ENCODE measurements at regions not wholly inside any gene's neighbourhood (a gene's known extent, or its start where the extent isn't known, plus 50 kb on each side); places are given as distances from the start of the nearest gene placed in this dataset.

DNA sequence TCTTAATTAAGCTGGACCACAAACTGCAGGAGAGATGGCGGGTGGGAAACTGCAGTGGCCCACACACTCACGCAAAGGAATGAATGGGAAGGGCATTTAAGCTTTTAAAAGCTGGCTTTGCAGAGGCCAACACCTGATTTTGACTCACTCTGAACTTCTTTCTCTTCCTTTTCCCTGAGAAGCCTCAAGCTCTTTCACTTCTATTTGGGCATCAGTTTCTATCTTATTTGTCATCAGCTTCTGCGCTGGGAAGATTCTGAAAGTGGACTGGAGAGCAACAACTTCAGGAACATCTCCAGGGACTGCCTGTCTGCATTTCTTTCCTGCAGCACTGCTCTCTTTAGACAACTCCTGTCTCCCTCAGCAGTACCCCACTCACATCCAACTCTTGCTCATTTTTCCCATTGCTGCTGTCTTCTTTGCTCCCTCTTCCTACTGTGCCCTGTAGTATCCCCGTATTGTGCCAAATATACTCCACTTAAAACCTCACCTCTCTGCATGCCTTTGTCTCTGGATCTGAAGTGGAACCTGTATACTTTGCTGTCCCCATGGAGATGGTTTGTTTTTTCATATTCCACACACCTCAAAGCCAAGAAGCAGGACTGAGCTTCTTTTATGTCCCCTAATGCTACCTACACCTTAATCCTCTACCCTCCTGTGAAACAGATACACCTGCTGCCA, 143.3 kb upstream of the JUN start:
- Mint-ChIP-seq H3K4me1 (peaks cover 56% of the 10 kb centered on the region), H3K9me3 (no peaks in the 10 kb centered on the region), H3K27ac (no peak overlapping the region), H3K4me3 (no peak overlapping the region), H3K36me3 (ENCODE audit: low read depth) (no peaks in the 10 kb centered on the region), H3K27me3 (no peaks in the 10 kb centered on the region)
- no peak for DNase-seq
- CTCF ChIA-PET, result interaction anchor here (2.3 kb wide), 1 partner anchor 14 kb away, joined by 5 read pairs; no protein-coding TSS in a partner anchor
- POLR2A ChIA-PET, result interaction anchor here (1.8 to 2.4 kb wide), 3 partner anchors 9 to 143 kb away, joined by 4 to 7 read pairs (median 5); partner anchors contain the start of gene JUN

DNA sequence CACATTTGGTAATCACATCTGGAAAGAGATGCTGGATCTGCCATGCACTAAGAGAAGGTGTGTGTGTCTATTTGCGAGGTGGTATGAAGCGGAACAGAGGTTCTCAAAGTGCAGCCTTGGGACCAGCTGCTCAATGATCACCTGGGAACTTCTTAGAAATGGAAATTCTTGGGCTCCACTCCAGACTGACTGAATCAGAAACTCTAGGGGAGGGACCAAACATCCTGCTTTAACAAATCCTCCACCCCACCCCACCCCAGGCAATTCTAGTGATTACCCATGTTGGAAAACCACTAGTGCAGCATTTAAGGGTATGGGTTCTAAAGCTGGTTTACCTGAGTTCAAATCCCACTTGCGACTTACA, 143.9 kb upstream of the JUN start:
- CTCF ChIA-PET, result interaction anchor here (2.3 kb wide), 1 partner anchor 14 kb away, joined by 5 read pairs; no protein-coding TSS in a partner anchor
- POLR2A ChIA-PET, result interaction anchor here (1.2 to 2.4 kb wide), 4 partner anchors 9 to 144 kb away, joined by 3 to 7 read pairs (median 4); partner anchors contain the start of gene JUN

DNA sequence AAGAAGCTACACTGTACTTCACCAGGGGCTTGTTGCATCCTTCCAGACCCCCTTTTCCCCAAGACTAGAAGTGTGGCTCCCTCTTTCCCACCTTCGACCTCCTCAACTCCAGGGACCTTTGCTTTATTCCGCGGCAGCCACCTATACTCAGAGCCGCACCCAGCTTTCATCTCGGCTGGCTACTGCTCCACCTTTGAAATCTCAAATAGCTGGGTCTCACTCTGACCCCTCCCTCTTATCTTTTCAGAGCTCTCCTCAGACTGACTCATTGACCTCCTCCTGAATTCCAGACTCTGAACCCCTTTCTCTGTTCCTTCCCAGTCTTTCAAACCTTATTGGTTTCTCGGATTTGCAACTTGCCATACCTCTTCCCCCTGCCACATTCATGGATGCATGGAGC, 144.7 kb upstream of the JUN start:
- no peaks in the 10 kb centered on the region for H3K27me3 Mint-ChIP-seq
- no peaks in the 10 kb centered on the region for H3K9me3 Mint-ChIP-seq
- H3K4me1 Mint-ChIP-seq, result peaks cover 57% of the 10 kb centered on the region
- H3K4me3 Mint-ChIP-seq, result no peak overlapping the region
- no peak overlapping the region for H3K27ac Mint-ChIP-seq
- POLR2A ChIA-PET, result interaction anchor here (1.2 to 2.4 kb wide), 3 partner anchors 13 to 144 kb away, joined by 3 to 7 read pairs (median 5); partner anchors contain the start of gene JUN
- DNase-seq, result no peak
- no peaks in the 10 kb centered on the region for H3K36me3 Mint-ChIP-seq (ENCODE audit: low read depth)
- CTCF ChIA-PET, result interaction anchor here (2.3 kb wide), 1 partner anchor 13 kb away, joined by 5 read pairs; no protein-coding TSS in a partner anchor

More for the DNA sequence above, 143.9 kb upstream of the JUN start:
- H3K9me3 Mint-ChIP-seq, result no peaks in the 10 kb centered on the region
- no peaks in the 10 kb centered on the region for H3K36me3 Mint-ChIP-seq (ENCODE audit: low read depth)
- peaks cover 56% of the 10 kb centered on the region for H3K4me1 Mint-ChIP-seq
- no peaks in the 10 kb centered on the region for H3K27me3 Mint-ChIP-seq
- H3K27ac Mint-ChIP-seq, result no peak overlapping the region
- no peak overlapping the region for H3K4me3 Mint-ChIP-seq
- DNase-seq, result no peak

DNA sequence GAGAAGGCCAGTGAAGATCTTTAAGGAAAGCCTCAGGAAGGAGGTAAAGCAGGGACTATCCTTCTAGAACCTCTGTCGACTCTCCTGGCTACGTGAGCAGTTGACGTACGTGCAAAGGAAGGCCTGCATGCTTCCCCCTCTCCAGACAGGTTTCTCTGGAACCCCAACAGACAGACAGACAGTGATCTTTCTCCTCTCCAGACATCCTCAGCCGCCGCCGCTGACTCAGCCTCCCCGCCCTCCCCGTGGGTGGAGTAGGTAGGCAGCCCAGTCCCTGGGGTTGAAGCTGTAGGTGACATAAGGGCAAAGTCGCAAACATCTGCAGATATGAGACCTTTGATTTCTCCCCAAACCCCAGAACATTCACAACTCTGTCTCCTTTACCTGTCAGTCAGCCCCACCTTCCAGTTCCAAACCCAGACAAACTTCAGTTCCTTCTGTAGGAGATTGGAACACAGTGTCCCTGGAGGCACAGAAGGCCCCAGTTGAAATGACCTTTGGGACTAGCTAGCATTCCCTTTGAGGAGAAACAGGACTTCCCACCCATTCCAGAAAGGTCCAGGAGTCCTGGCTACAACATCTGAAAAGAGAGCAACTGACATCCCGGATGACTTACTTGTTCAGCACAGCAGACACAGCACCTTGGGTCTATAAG, 146.0 kb upstream of the JUN start:
- peak overlapping the region; percentile 3 for H3K27ac Mint-ChIP-seq
- peaks cover 3% of the 10 kb centered on the region for H3K9me3 Mint-ChIP-seq
- peaks cover 2% of the 10 kb centered on the region for H3K36me3 Mint-ChIP-seq (ENCODE audit: low read depth)
- H3K4me1 Mint-ChIP-seq, result peaks cover 62% of the 10 kb centered on the region
- no peaks in the 10 kb centered on the region for H3K27me3 Mint-ChIP-seq
- H3K4me3 Mint-ChIP-seq, result no peak overlapping the region
- peak; percentile 66 for DNase-seq
- ChIA-PET POLR2A (interaction anchor here (1.0 to 2.4 kb wide), 2 partner anchors 10 to 146 kb away, joined by 3 to 8 read pairs; partner anchors contain the start of gene JUN), CTCF (interaction anchor here (1.5 to 2.3 kb wide), 2 partner anchors 10 to 12 kb away, joined by 4 to 5 read pairs; no protein-coding TSS in a partner anchor)

DNA sequence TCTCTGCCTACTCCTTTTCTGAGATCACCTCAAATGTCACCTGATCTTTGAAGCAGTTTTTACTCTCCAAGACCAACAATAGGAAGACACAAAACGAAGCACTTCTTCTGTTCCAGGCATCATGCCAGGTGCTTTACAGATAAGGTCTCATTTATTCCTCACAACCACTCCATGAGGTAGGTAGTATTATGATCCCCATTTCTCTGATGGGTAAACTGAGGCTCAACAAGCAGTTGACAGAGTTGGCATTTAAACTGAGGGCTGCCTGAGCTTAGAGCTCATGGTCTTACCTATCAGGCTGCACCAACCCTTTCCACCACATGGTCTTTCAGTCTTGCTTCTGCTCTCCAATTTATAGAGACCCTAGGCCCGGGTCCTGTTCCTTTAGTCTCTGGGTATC, 147.2 kb upstream of the JUN start:
- peaks cover 62% of the 10 kb centered on the region for H3K4me1 Mint-ChIP-seq
- H3K36me3 Mint-ChIP-seq (ENCODE audit: low read depth), result peaks cover 2% of the 10 kb centered on the region
- no peak for DNase-seq
- no peaks in the 10 kb centered on the region for H3K27me3 Mint-ChIP-seq
- H3K4me3 Mint-ChIP-seq, result no peak overlapping the region
- no peak overlapping the region for H3K27ac Mint-ChIP-seq
- ChIA-PET CTCF (interaction anchor here (1.5 kb wide), 1 partner anchor 9 kb away, joined by 4 read pairs; no protein-coding TSS in a partner anchor), POLR2A (interaction anchor here (2.4 kb wide), 1 partner anchor 9 kb away, joined by 8 read pairs; no protein-coding TSS in a partner anchor)
- peaks cover 3% of the 10 kb centered on the region for H3K9me3 Mint-ChIP-seq

DNA sequence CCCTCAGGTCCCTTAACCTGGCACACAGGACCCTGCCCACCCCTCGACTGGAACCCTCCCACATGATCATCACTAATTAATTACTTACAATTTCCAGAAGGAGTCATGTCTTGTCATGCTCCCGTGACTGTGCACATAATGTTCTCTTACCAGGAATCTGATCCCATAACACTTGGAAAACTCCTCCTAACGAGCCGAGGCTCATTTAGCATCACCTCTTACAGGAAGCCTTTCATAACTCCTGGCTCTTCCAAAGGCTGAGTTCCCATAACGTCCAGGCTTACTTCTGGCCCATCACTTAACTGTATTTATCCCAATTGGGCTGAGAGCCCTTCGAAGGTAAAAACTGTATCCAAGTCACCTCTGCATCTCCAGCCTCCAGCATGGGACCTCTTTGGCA, 147.9 kb upstream of the JUN start:
- Mint-ChIP-seq H3K36me3 (ENCODE audit: low read depth) (peaks cover 2% of the 10 kb centered on the region), H3K4me1 (peaks cover 62% of the 10 kb centered on the region), H3K9me3 (peaks cover 3% of the 10 kb centered on the region), H3K4me3 (no peak overlapping the region), H3K27ac (no peak overlapping the region), H3K27me3 (no peaks in the 10 kb centered on the region)
- no peak for DNase-seq
- POLR2A ChIA-PET, result interaction anchor here (1.7 to 2.4 kb wide), 2 partner anchors 8 to 10 kb away, joined by 8 read pairs; no protein-coding TSS in a partner anchor
- CTCF ChIA-PET, result no interaction called here

DNA sequence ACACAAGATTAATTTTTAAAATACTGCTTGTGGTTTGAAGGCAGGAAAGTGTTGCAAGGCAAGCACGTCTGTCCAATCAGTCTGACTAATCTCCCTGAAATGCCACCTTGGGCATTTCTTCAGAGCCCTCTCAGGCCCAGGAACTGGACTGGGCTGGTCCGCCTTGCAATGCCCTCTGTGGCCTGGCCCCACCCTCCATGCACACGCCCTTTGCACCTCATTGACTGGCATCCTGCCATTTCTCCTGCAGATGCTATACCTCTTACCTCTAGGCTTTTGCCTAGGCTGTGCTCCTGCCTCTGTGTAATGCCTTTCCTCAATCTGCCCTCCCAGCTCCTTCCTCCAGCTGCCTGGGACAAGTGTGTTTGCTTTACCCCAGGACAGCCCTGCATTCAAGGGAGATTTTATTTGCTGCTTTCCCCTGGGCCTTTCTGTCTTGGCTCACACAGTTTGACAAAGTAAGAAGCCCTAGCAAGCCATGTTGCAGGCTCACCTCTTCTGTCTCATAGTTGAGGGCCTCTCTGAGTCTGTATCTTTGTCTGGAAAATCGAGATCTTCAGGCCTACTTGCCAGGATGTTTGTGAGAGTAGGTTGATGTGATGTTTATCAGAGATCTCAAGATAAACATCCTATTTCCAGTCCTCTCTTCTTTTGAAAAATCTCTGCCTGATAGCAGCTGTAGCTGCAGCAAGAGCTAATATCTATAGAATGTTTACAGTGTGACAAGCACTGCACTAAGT, 149.2 kb upstream of the JUN start:
- Mint-ChIP-seq H3K9me3 (peaks cover 3% of the 10 kb centered on the region), H3K27me3 (peaks cover 2% of the 10 kb centered on the region), H3K4me1 (peaks cover 54% of the 10 kb centered on the region), H3K4me3 (no peak overlapping the region), H3K36me3 (ENCODE audit: low read depth) (peaks cover 2% of the 10 kb centered on the region), H3K27ac (peak overlapping the region; percentile 17)
- peak; percentile 34 for DNase-seq
- CTCF ChIA-PET, result interaction anchor here (1.0 kb wide), 1 partner anchor 9 kb away, joined by 3 read pairs; no protein-coding TSS in a partner anchor
- POLR2A ChIA-PET, result interaction anchor here (0.8 to 1.7 kb wide), 3 partner anchors 9 to 69 kb away, joined by 3 to 8 read pairs (median 3); no protein-coding TSS in a partner anchor

DNA sequence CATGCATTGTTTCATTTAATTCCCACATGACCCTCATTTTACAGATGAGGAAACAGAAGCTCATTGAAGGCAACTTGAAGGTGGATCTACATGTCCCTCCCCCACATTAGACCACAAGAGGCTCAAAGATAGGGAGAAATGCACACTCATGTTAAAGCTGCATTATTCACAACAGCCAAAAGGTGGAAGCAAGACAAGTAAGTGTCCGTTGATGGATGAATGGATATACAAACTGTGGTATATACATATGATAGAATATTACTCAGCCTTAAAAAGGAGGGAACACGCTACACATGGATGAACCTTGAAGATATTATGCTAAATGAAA, 149.7 kb upstream of the JUN start:
- ChIA-PET CTCF (interaction anchor here (1.0 kb wide), 1 partner anchor 9 kb away, joined by 3 read pairs; no protein-coding TSS in a partner anchor), POLR2A (interaction anchor here (0.8 to 1.7 kb wide), 3 partner anchors 8 to 68 kb away, joined by 3 to 8 read pairs (median 3); no protein-coding TSS in a partner anchor)
- no peak overlapping the region for H3K4me3 Mint-ChIP-seq
- H3K4me1 Mint-ChIP-seq, result peaks cover 49% of the 10 kb centered on the region
- peaks cover 2% of the 10 kb centered on the region for H3K36me3 Mint-ChIP-seq (ENCODE audit: low read depth)
- no peak for DNase-seq
- H3K27ac Mint-ChIP-seq, result peak overlapping the region; percentile 17
- H3K27me3 Mint-ChIP-seq, result peaks cover 2% of the 10 kb centered on the region
- peaks cover 3% of the 10 kb centered on the region for H3K9me3 Mint-ChIP-seq

DNA sequence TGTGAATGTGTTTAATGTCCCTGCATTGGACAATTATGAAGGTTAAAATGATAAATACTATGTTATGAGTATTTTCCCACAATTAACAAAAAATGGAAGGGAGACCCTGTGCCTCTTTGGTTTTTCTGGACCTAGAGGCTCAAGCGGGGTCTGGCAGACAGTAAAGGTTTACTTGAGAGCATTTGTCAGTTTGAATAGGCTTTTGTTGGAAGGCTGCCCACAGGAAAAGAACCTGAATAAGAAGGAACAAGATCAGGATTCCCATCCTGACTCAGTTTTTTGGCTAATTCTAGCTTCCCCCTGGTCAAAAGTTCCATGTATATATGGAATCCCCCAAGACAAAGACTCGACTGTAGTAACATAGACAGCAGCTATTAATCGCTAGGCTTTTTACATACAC, 150.9 kb upstream of the JUN start:
- CTCF ChIA-PET, result interaction anchor here (1.0 kb wide), 1 partner anchor 9 kb away, joined by 4 read pairs; no protein-coding TSS in a partner anchor

DNA sequence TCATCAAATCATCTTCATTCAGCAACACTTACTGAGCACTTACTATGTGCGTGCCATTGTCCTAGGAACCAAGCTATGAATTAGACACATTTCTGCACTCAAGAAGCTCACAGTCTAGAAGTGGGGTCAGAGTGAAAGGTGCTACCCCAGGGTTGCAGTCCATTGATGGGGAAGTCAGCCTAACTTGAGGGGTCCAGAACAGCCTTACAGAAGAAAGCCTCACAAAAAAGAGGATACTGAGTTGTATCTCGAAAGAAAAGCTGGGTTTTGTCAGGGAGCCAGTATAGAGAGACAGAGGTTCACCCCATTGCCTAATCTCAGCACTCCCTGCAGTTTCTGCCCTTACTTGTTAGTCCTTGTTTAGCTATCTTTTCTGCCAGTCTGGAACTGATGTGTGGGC, 153.1 kb upstream of the JUN start:
- ChIA-PET POLR2A (interaction anchor here (0.9 to 1.9 kb wide), 4 partner anchors 10 to 153 kb away, joined by 3 to 4 read pairs (median 4); partner anchors contain the start of gene JUN), CTCF (interaction anchor here (1.1 kb wide), 1 partner anchor 762 kb away, joined by 5 read pairs; no protein-coding TSS in a partner anchor)
- peaks cover 46% of the 10 kb centered on the region for H3K4me1 Mint-ChIP-seq
- H3K27me3 Mint-ChIP-seq, result peaks cover 2% of the 10 kb centered on the region
- no peak overlapping the region for H3K27ac Mint-ChIP-seq
- H3K36me3 Mint-ChIP-seq (ENCODE audit: low read depth), result peaks cover 11% of the 10 kb centered on the region
- no peak for DNase-seq
- H3K9me3 Mint-ChIP-seq, result peaks cover 8% of the 10 kb centered on the region
- no peak overlapping the region for H3K4me3 Mint-ChIP-seq

More for the DNA sequence above, 150.9 kb upstream of the JUN start:
- Mint-ChIP-seq H3K9me3 (peaks cover 3% of the 10 kb centered on the region), H3K27me3 (peaks cover 2% of the 10 kb centered on the region), H3K36me3 (ENCODE audit: low read depth) (peaks cover 2% of the 10 kb centered on the region), H3K27ac (no peak overlapping the region), H3K4me3 (no peak overlapping the region), H3K4me1 (peaks cover 40% of the 10 kb centered on the region)
- no peak for DNase-seq
- POLR2A ChIA-PET, result interaction anchor here (0.6 to 1.0 kb wide), 2 partner anchors 34 to 235 kb away, joined by 3 read pairs; partner anchors contain the start of gene MYSM1

DNA sequence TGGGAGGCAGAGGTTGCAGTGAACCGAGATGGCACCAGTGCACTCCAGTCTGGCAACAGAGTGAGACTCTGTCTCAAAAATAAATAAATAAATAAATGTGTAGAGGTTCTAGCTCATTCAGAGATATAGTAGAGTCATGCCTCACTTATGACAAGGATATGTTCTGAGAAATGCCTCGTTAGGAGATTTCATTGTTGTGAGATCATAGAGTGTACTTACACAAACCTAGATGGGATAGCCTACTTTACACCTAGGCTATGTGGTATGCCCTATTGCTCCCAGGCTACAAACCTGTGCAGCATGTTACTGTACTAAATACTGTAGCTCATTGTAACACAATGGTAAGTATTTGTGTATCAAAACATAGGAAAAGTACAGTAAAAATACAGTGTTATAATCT, 155.3 kb upstream of the JUN start:
- no peak for DNase-seq
- Mint-ChIP-seq H3K4me3 (no peak overlapping the region), H3K27ac (no peak overlapping the region), H3K36me3 (ENCODE audit: low read depth) (peaks cover 14% of the 10 kb centered on the region), H3K9me3 (peaks cover 6% of the 10 kb centered on the region), H3K4me1 (peaks cover 48% of the 10 kb centered on the region), H3K27me3 (peaks cover 2% of the 10 kb centered on the region)
- POLR2A ChIA-PET, result interaction anchor here (1.7 kb wide), 2 partner anchors 8 to 36 kb away, joined by 3 to 8 read pairs; no protein-coding TSS in a partner anchor
- CTCF ChIA-PET, result interaction anchor here (1.0 to 1.6 kb wide), 2 partner anchors 8 to 19 kb away, joined by 3 to 4 read pairs; no protein-coding TSS in a partner anchor

All from activated CD4-positive, alpha-beta memory T cell treated with anti-CD3 and anti-CD28 coated beads, Interleukin-2, amount 10 ng/mL, durations not matched to agents 7 days and 5 days (primary cell).